Neural cell (in vitro differentiated cells): ENCODE measurements at regions not wholly inside any gene's neighbourhood (a gene's known extent, or its start where the extent isn't known, plus 50 kb on each side); places are given as distances from the start of the nearest gene placed in this dataset.

ENCODE experiments used
- H2AFZ ChIP-seq: fragments of 200-600, 300-800 bp; sonication (generic), shearing (Covaris generic); 2 replicates; pipeline ENCODE4 v1.6.0; 2014; ENCODE audit warnings: low read depth, mild to moderate bottlenecking, antibody characterized with exemption, low read length, moderate library complexity
- H3F3A ChIP-seq: fragments of 200-600 bp; shearing (Covaris generic); 2 replicates; pipeline ENCODE4 v1.6.1; 2016; ENCODE audit warnings: mild to moderate bottlenecking, moderate library complexity, mixed read lengths, antibody characterized with exemption, low read length; ENCODE audit not compliant: insufficient read depth, poor library complexity, severe bottlenecking
- H3K27ac ChIP-seq: fragments of 200-600, 300-800 bp; sonication (generic), shearing (Covaris generic); 2 replicates; pipeline ENCODE4 v1.5.1; 2014; ENCODE audit warnings: mild to moderate bottlenecking, low read length, moderate library complexity
- H3K27me3 ChIP-seq: fragments of 300-800, 200-600 bp; sonication (generic), shearing (Covaris generic); 2 replicates; pipeline ENCODE4 v1.6.0; 2014; ENCODE audit warnings: mild to moderate bottlenecking, low read depth, low read length, moderate library complexity; ENCODE audit not compliant: insufficient read depth
- H3K36me3 ChIP-seq: fragments of 300-800, 200-600 bp; sonication (generic), shearing (Covaris generic); 2 replicates; pipeline ENCODE4 v1.5.1; 2014; ENCODE audit warnings: mild to moderate bottlenecking, antibody characterized with exemption, low read length, moderate library complexity; ENCODE audit not compliant: insufficient read depth
- H3K4me2 ChIP-seq: fragments of 300-800, 200-600 bp; sonication (generic), shearing (Covaris generic); 2 replicates; pipeline ENCODE4 v1.6.0; 2014; ENCODE audit warnings: mild to moderate bottlenecking, low read length
- H3K4me3 ChIP-seq: fragments of 300-800, 200-600 bp; sonication (generic), shearing (Covaris generic); 2 replicates; pipeline ENCODE4 v1.5.1; 2014; ENCODE audit warnings: mild to moderate bottlenecking, low read length, moderate library complexity
- H3K79me2 ChIP-seq: fragments of 200-600 bp; shearing (Covaris generic); replicated peaks from 2 replicates; pipeline ENCODE4 v1.6.0; 2014; ENCODE audit warnings: mild to moderate bottlenecking, low read length, moderate library complexity; ENCODE audit not compliant: insufficient read depth
- H3K9ac ChIP-seq: fragments of 300-800, 200-600 bp; sonication (generic), shearing (Covaris generic); 2 replicates; pipeline ENCODE4 v1.6.1; 2016; ENCODE audit warnings: mild to moderate bottlenecking, low read length, mixed read lengths
- H3K9me2 ChIP-seq: fragments of 200-600 bp; shearing (Covaris generic); 2 replicates; pipeline ENCODE4 v1.6.1; 2016; ENCODE audit warnings: mild to moderate bottlenecking, low read length, mixed read lengths; ENCODE audit not compliant: insufficient read depth
- H3K9me3 ChIP-seq: fragments of 200-600, 300-800 bp; sonication (generic), shearing (Covaris generic); 2 replicates; pipeline ENCODE4 v1.6.1; 2016; ENCODE audit warnings: mild to moderate bottlenecking, mixed run types, low read length, moderate library complexity, mixed read lengths
- H4K20me1 ChIP-seq: fragments of 200-600 bp; shearing (Covaris generic); 2 replicates; pipeline ENCODE4 v1.6.1; 2016; ENCODE audit warnings: mild to moderate bottlenecking, mixed run types; ENCODE audit not compliant: insufficient read depth
- CTCF ChIP-seq: fragments of 450-650 bp; IDR thresholded peaks from 2 replicates; pipeline ENCODE4 v1.5.1; 2014; ENCODE audit warnings: antibody characterized with exemption, mild to moderate bottlenecking, moderate library complexity; ENCODE audit not compliant: poor library complexity, severe bottlenecking
- EP300 ChIP-seq: fragments of 450-650 bp; conservative IDR thresholded peaks from 2 replicates; pipeline ENCODE4 v1.6.1; 2014; ENCODE audit warnings: antibody characterized with exemption, mild to moderate bottlenecking, moderate library complexity; ENCODE audit not compliant: poor library complexity, severe bottlenecking
- EZH2 ChIP-seq: fragments of 200-600, 300-800 bp; shearing (Covaris generic), sonication (generic); IDR thresholded peaks from 2 replicates; pipeline ENCODE4 v1.6.1; 2014; ENCODE audit warnings: antibody characterized with exemption, low read length, borderline replicate concordance, mild to moderate bottlenecking; ENCODE audit not compliant: insufficient read depth, poor library complexity, severe bottlenecking
- MXI1 ChIP-seq: fragments of 450-650 bp; conservative IDR thresholded peaks from 2 replicates; pipeline ENCODE4 v1.6.1; 2014; ENCODE audit warnings: antibody characterized with exemption, mild to moderate bottlenecking; ENCODE audit not compliant: poor library complexity, severe bottlenecking
- POLR2AphosphoS5 ChIP-seq: IDR thresholded peaks from 2 replicates; pipeline ENCODE4 v1.6.1; 2012
- RAD21 ChIP-seq: fragments of 450-650 bp; conservative IDR thresholded peaks from 2 replicates; pipeline ENCODE4 v1.6.1; 2014; ENCODE audit warnings: antibody characterized with exemption, mild to moderate bottlenecking, moderate library complexity
- REST ChIP-seq: IDR thresholded peaks from 2 replicates; pipeline ENCODE4 v1.6.1; 2012; ENCODE audit warnings: borderline replicate concordance
- SMC3 ChIP-seq: fragments of 450-650 bp; conservative IDR thresholded peaks from 2 replicates; pipeline ENCODE4 v1.6.1; 2014; ENCODE audit warnings: antibody characterized with exemption, mild to moderate bottlenecking, moderate library complexity; ENCODE audit not compliant: poor library complexity
- TAF1 ChIP-seq: IDR thresholded peaks from 2 replicates; pipeline ENCODE4 v1.6.1; 2012; ENCODE audit warnings: low read depth

- Histone ChIP-seq H3K4me3 (no peak overlapping the region), H4K20me1 (no peaks in the 10 kb centered on the region), H3F3A (no peaks in the 10 kb centered on the region), H2AFZ (no peak overlapping the region), H3K79me2 (no peaks in the 10 kb centered on the region), H3K9me3 (no peaks in the 10 kb centered on the region), H3K27ac (no peak overlapping the region), H3K27me3 (no peaks in the 10 kb centered on the region), H3K9ac (no peak overlapping the region), H3K36me3 (no peaks in the 10 kb centered on the region), H3K9me2 (no peaks in the 10 kb centered on the region), H3K4me2 (no peak overlapping the region)
- TF ChIP-seq CTCF (no peak), MXI1 (no peak), POLR2AphosphoS5 (no peak), RAD21 (no peak), REST (no peak), EZH2 (no peak), EP300 (no peak), TAF1 (no peak), SMC3 (no peak)
Measured at GRCh38 chr2:9156483-9156882, 50.1 kb upstream of the ASAP2 start.

DNA sequence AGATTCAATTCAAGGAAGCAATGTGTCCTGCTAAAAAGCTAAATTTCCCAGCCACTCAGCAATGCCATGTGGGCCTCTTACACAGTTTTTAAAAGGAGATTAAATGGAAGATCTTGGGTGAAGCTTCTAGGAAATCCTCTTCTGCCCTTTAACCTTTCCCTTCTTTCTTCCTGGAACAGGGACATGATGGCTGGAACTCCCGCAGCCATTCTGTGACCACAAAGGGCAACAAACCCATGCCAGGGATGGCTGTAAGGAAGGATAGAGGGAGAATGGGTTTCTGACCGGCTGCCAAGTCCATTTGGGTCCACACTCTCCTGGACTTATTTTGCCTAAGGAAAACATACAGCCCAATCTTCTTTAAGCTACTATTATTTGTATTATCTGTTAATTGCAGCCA, 52.6 kb upstream of the ASAP2 start:
- TF ChIP-seq REST, result no peak
- TF ChIP-seq MXI1, result no peak
- no peak for TF ChIP-seq SMC3
- TF ChIP-seq POLR2AphosphoS5, result no peak
- no peak for TF ChIP-seq EP300
- TF ChIP-seq RAD21, result no peak
- TF ChIP-seq CTCF, result no peak
- no peak for TF ChIP-seq EZH2
- no peak for TF ChIP-seq TAF1
- Histone ChIP-seq H3K36me3 (no peaks in the 10 kb centered on the region), H3K27me3 (no peaks in the 10 kb centered on the region), H3K4me3 (no peak overlapping the region), H3K9ac (no peak overlapping the region), H3K9me3 (no peaks in the 10 kb centered on the region), H3F3A (no peaks in the 10 kb centered on the region), H3K9me2 (no peaks in the 10 kb centered on the region), H4K20me1 (no peaks in the 10 kb centered on the region), H3K4me2 (no peak overlapping the region), H2AFZ (no peak overlapping the region), H3K27ac (no peak overlapping the region), H3K79me2 (no peaks in the 10 kb centered on the region)
